Liver (tissue), 8 donors: ENCODE measurements at regions not wholly inside any gene's neighbourhood (a gene's known extent, or its start where the extent isn't known, plus 50 kb on each side); places are given as distances from the start of the nearest gene placed in this dataset.

ENCODE experiments used
- DNase-seq: peaks from one replicate; pipeline ENCODE4 v3.0.0-alpha.2; 2017; ENCODE audit warnings: low spot score
- H3K27ac ChIP-seq, 2 donors: one replicate each; pipeline ENCODE4 v1.7.0; 2013; ENCODE audit warnings: inconsistent platforms in 2 of 2, low read length in 2 of 2, control low read depth in 1 of 2, low read depth in 1 of 2, mild to moderate bottlenecking in 1 of 2
- H3K27me3 ChIP-seq, 4 donors: one replicate each; pipeline versions ENCODE4 v1.6.1 to v1.7.0; 2013; ENCODE audit warnings: low read length in 3 of 4, inconsistent platforms in 1 of 4, mild to moderate bottlenecking in 1 of 4, moderate library complexity in 1 of 4; ENCODE audit not compliant: control insufficient read depth in 4 of 4, insufficient read depth in 4 of 4
- H3K36me3 ChIP-seq, 4 donors: one replicate each; pipeline versions ENCODE4 v1.6.1 to v1.7.0; 2013; ENCODE audit warnings: low read length in 3 of 4, mild to moderate bottlenecking in 3 of 4, low read depth in 1 of 4, moderate library complexity in 1 of 4; ENCODE audit not compliant: control insufficient read depth in 4 of 4, insufficient read depth in 3 of 4
- H3K4me1 ChIP-seq, 4 donors: one replicate each; pipeline versions ENCODE4 v1.6.1 to v1.7.0; 2013; ENCODE audit warnings: low read length in 3 of 4, mild to moderate bottlenecking in 3 of 4, moderate library complexity in 1 of 4; ENCODE audit not compliant: control insufficient read depth in 4 of 4, insufficient read depth in 4 of 4
- H3K4me3 ChIP-seq, 3 donors: one replicate each; pipeline versions ENCODE4 v1.6.1 to v1.7.0; 2013; ENCODE audit warnings: low read length in 3 of 3, control low read depth in 1 of 3, low read depth in 1 of 3, mild to moderate bottlenecking in 1 of 3
- H3K9ac ChIP-seq, 2 donors: one replicate each; pipeline ENCODE4 v1.7.0; 2013; ENCODE audit warnings: low read length in 2 of 2, mild to moderate bottlenecking in 2 of 2, moderate library complexity in 2 of 2, control low read depth in 1 of 2, low read depth in 1 of 2
- H3K9me3 ChIP-seq, 4 donors: one replicate each; pipeline versions ENCODE4 v1.6.1 to v1.7.0; 2013; ENCODE audit warnings: low read length in 3 of 4; ENCODE audit not compliant: control insufficient read depth in 4 of 4
- EGR1 ChIP-seq, 2 donors: IDR thresholded peaks; 2 replicates each; pipeline ENCODE4 v1.6.1; 2016 to 2018; ENCODE audit warnings: antibody characterized with exemption in 2 of 2, low read depth in 2 of 2
- FOXA1 ChIP-seq: IDR thresholded peaks from 2 replicates; pipeline ENCODE4 v1.6.1; 2016; ENCODE audit warnings: antibody characterized with exemption
- FOXA2 ChIP-seq: IDR thresholded peaks from 2 replicates; pipeline ENCODE4 v1.6.1; 2016; ENCODE audit warnings: antibody characterized with exemption
- HNF4A ChIP-seq, 2 donors: conservative IDR thresholded peaks; 2 replicates each; pipeline ENCODE4 v1.6.1; 2016; ENCODE audit warnings: antibody characterized with exemption in 2 of 2, mild to moderate bottlenecking in 2 of 2
- HNF4G ChIP-seq: IDR thresholded peaks from 2 replicates; pipeline ENCODE4 v1.6.1; 2016; ENCODE audit warnings: antibody characterized with exemption
- NR2F2 ChIP-seq: IDR thresholded peaks from 2 replicates; pipeline ENCODE4 v1.6.1; 2016; ENCODE audit warnings: antibody characterized with exemption
- RAD21 ChIP-seq, 2 donors: IDR thresholded peaks; 2 replicates each; pipeline ENCODE4 v1.6.1; 2016; ENCODE audit warnings: antibody characterized with exemption in 2 of 2, mild to moderate bottlenecking in 2 of 2
- SP1 ChIP-seq: IDR thresholded peaks from 2 replicates; pipeline ENCODE4 v1.6.1; 2018; ENCODE audit warnings: antibody characterized with exemption, mild to moderate bottlenecking
- YY1 ChIP-seq: IDR thresholded peaks from 2 replicates; pipeline ENCODE4 v1.6.1; 2016; ENCODE audit warnings: antibody characterized with exemption, mild to moderate bottlenecking
- WGBS: extraction: QIAGEN DNeasy Blood & Tissue Kit; methylation state at CpG from one replicate; pipeline ENCODE4 v1.1.7; 2013; 5-methylcytosine and 5-hydroxymethylcytosine counted together
- TF ChIP-seq, protein P1 (sequence below): IDR thresholded peaks from 2 replicates; pipeline ENCODE4 v1.6.1; 2016; ENCODE audit warnings: antibody characterized with exemption
- TF ChIP-seq, protein P2 (sequence below): fragments of 150-350 bp; IDR thresholded peaks from 2 replicates; pipeline ENCODE4 v1.5.1; 2017; ENCODE audit warnings: improper control_type of control experiment, low read depth, low read length; ENCODE audit not compliant: missing input control
- TF ChIP-seq, protein P3 (sequence below): IDR thresholded peaks from 2 replicates; pipeline ENCODE4 v1.6.1; 2016; ENCODE audit warnings: antibody characterized with exemption
- donor health status: healthy.
- donor health status: healthy.
- donor health status: healthy.
- donor health status: healthy.
- donor health status: healthy.

DNA sequence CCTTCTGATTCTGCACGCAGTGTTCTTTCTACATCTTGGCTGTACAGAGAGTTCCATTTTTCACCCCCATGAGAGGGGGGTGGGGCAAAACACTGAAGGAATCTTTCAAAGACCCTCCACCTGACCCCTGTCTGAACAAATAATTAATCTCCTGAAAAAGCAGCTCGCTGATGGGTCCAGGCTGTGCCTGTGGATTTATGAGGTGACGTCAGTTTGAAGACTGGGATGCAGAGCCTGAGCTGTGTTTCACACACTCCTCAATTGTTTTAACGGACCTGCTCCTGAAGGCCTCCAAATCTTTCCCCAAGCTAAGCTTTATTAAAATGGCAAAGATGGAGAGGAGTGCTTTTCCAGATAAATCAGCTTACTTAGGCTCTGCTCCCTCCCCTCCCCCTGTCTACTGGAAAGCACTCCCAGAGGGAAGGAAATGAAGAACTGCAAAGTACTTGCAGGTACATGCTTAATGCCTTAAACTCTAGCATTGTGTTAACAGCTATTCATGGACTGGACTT lies 390.2 kb upstream of the TNP1 start:
- no peak for DNase-seq
- 62% methylated on average over 4 of the region's 4 CpGs for WGBS
- H3K4me3 ChIP-seq: no peak overlapping the region
- no peaks in the 10 kb centered on the region for H3K9me3 ChIP-seq
- no peaks in the 10 kb centered on the region for H3K4me1 ChIP-seq
- H3K27me3 ChIP-seq: peaks cover 0 to 2% (median 0%) of the 10 kb centered on the region in 4 donors
- no peak overlapping the region for H3K9ac ChIP-seq
- TF ChIP-seq, protein P1, sequence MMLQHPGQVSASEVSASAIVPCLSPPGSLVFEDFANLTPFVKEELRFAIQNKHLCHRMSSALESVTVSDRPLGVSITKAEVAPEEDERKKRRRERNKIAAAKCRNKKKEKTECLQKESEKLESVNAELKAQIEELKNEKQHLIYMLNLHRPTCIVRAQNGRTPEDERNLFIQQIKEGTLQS: no peak
- TF ChIP-seq NR2F2 (peak; percentile 92), SP1 (peak; percentile 49)
- H3K27ac ChIP-seq: no peak overlapping the region
- no peaks in the 10 kb centered on the region for H3K36me3 ChIP-seq

DNA sequence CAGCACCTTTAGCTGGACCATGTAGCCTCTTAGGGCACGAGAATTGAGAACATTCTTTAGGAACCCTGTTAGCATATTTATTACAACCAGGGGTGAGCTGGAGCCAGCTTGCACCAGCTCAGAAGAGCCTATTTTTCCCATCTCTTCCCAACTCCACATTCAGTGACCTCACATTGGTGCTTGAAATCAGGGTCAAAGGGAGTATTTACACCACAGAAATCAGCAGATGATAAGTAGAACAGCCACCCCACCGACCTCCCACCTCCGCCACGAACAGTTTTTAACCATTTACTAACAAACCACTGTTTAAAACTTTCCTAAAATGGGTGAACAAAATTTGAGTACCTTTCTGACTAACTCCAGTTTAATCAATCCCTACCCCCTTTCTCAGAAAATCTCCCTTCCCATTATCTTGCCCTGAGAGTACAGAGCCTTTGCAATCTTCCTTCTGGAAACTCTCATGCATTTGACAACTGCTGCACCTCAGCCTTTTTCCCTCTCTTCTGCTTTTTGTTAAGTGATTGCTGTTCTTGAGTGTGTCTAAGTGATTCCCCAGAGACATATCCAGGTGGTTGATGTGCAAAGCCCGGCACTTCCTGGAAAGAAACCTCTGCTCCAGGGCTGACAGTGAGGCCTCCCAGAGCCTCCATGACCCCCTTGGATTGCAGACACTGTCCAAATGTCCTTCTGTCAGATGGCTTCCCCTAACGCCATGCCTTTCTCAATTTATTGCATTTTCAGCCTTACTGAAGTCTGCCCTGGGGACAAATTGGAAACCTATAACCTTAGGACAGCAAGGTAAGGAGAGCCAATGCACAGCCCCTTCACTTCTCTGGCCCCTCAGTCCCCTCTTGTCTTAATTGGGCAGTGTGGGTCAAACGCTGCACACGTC lies 389.5 kb upstream of the TNP1 start:
- Histone ChIP-seq H3K4me1 (no peaks in the 10 kb centered on the region), H3K9ac (no peak overlapping the region), H3K36me3 (no peaks in the 10 kb centered on the region), H3K9me3 (no peaks in the 10 kb centered on the region), H3K27me3 (peaks cover 0 to 2% (median 0%) of the 10 kb centered on the region in 4 donors), H3K4me3 (no peak overlapping the region), H3K27ac (peak overlapping the region in 1 of 2 donors; percentile 31)
- TF ChIP-seq YY1 (no peak), EGR1 (IDR thresholded peaks at IDR 0.05; ENCODE audit: low read depth in 2 of 2) (no peak), SP1 (no peak), HNF4G (no peak), RAD21 (IDR thresholded peaks at IDR 0.05) (no peak)
- TF ChIP-seq, protein P2, sequence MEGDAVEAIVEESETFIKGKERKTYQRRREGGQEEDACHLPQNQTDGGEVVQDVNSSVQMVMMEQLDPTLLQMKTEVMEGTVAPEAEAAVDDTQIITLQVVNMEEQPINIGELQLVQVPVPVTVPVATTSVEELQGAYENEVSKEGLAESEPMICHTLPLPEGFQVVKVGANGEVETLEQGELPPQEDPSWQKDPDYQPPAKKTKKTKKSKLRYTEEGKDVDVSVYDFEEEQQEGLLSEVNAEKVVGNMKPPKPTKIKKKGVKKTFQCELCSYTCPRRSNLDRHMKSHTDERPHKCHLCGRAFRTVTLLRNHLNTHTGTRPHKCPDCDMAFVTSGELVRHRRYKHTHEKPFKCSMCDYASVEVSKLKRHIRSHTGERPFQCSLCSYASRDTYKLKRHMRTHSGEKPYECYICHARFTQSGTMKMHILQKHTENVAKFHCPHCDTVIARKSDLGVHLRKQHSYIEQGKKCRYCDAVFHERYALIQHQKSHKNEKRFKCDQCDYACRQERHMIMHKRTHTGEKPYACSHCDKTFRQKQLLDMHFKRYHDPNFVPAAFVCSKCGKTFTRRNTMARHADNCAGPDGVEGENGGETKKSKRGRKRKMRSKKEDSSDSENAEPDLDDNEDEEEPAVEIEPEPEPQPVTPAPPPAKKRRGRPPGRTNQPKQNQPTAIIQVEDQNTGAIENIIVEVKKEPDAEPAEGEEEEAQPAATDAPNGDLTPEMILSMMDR: no peak
- TF ChIP-seq, protein P3, sequence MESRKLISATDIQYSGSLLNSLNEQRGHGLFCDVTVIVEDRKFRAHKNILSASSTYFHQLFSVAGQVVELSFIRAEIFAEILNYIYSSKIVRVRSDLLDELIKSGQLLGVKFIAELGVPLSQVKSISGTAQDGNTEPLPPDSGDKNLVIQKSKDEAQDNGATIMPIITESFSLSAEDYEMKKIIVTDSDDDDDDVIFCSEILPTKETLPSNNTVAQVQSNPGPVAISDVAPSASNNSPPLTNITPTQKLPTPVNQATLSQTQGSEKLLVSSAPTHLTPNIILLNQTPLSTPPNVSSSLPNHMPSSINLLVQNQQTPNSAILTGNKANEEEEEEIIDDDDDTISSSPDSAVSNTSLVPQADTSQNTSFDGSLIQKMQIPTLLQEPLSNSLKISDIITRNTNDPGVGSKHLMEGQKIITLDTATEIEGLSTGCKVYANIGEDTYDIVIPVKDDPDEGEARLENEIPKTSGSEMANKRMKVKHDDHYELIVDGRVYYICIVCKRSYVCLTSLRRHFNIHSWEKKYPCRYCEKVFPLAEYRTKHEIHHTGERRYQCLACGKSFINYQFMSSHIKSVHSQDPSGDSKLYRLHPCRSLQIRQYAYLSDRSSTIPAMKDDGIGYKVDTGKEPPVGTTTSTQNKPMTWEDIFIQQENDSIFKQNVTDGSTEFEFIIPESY: no peak
- no peak for DNase-seq
- 49% methylated on average over 8 of the region's 8 CpGs for WGBS

DNA sequence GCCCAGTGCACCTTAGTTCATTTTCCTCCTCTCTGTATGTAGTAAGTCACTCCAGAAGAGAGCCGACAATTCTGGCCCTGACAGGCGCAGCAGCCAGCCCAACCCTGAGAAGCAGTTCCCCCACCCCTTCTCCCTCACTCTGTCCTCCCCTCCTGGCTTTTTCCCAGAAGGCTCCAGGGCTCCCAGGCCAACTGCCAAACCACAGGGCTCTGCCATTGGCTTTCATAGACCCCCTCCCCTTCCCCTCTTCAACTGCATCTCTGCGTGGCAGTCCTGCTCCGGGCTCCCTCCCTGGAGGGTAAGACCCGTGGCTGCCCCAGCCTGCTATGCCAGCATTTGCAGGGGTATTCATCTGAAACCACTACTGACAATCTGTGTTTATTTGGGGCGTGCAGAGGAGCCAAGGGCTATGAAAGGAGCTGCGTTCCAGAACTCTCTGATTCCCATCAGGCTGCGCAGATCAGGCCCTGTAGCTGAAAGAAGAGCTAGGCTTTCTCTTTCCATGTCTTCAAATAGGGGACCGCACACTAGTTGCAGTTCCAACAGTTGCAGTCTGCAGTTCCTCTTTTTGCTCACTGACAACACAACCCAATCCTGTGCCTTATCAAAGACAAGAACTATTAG lies 388.6 kb upstream of the TNP1 start:
- Histone ChIP-seq H3K9ac (no peak overlapping the region), H3K9me3 (no peaks in the 10 kb centered on the region), H3K36me3 (no peaks in the 10 kb centered on the region), H3K4me3 (no peak overlapping the region), H3K4me1 (no peaks in the 10 kb centered on the region), H3K27me3 (peaks cover 0 to 2% (median 0%) of the 10 kb centered on the region in 4 donors), H3K27ac (no peak overlapping the region)
- TF ChIP-seq SP1 (peak; percentile 8), NR2F2 (no peak), FOXA2 (no peak), HNF4A (conservative IDR thresholded peaks at IDR 0.05) (no peak), FOXA1 (no peak), HNF4G (no peak)
- TF ChIP-seq, protein P2: no peak
- 61% methylated on average over 9 of the region's 9 CpGs for WGBS
- DNase-seq: no peak
